HG03571 (cell line): ENCODE measurements at regions not wholly inside any gene's neighbourhood (a gene's known extent, or its start where the extent isn't known, plus 50 kb on each side); places are given as distances from the start of the nearest gene placed in this dataset.
"Not testable (repeated sequence)": the region's sequence is repeated elsewhere in the genome, so short reads cannot be mapped to it uniquely, and the experiment has no call there.

Source experiments
- ATAC-seq: cut with Tn5 transposase; IDR thresholded peaks from one replicate; pipeline ENCODE4 v1.9.1; 2021; ENCODE audit not compliant: unreplicated experiment

DNA sequence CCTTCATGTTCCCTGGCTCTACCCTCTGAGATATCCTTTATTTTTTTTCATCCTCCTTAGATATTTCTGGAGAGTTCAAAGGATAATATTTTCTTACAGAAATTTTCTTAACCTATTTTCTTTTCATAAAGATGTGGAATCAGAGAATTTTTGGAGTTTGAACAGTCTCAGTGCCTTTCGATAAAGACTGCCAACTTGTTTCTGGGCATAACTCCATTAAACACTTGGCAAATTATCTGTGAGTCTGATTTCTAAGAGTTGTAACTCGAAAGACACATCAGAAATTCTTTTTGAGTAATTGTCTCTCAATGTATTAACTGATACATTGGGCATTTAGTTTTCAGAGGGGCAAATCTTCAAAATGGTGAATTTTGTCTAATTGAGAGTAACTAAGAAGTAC, 1255.6 kb downstream of the NCAM2 start:
- no peak for ATAC-seq

DNA sequence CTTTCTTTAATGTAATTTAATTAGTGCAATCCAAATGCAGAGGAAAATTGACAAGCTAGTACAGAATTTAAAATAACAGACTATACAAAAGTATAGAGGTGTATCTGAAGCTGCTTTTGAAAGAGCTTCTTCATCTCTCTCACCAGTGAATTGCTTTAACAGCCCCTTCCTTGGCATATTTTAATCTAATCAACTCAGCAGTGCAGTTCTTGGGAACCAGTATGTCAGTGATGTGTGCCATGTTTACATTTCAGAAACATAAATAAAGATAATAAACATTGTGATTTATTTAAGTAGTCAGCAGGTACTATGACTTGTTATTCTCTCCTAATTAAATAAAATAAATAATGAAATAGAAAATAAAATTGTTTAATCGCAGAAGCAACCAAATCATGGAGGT, 1260.6 kb downstream of the NCAM2 start:
- no peak for ATAC-seq

DNA sequence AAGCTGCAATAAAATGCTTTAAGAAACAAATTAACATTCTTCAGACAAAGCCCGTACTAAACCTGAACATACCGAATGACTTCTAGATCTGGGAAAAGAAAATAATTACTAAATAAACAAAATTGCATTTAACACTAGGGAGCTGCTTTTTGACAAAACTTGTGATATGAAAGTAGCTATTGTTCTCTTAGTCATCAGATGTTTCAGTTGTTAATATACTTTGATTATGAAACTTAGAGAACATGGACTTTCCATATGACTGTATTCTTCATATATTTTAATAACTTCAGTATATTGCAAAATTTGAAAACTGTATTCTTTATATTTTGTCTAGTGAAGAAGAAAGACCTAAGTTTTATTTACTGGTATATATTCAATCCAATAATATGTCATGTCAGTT, 1262.1 kb downstream of the NCAM2 start:
- no peak for ATAC-seq

GRCh38 chr21:22263890-22264289, 1265.7 kb downstream of the NCAM2 start:
- no peak for ATAC-seq

DNA sequence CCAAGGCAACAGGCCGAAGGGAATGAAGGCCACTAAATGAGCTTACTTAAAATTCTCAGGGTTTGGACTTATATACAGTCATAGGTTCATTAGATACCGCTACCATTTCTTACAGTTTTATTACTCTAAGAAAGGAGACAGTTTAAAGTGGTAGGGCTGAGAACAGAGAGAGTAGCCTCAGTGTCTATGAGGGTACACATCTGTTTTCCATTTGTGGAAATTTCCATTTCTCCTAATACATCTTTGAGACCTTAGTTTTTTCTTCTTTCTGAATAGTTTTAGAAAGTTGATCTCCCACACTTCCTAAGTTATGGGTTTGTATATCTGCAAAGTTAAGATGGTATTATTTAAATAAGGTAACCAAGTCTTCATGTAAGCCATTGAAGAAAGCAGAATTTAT, 1279.1 kb downstream of the NCAM2 start:
- ATAC-seq, result no peak

DNA sequence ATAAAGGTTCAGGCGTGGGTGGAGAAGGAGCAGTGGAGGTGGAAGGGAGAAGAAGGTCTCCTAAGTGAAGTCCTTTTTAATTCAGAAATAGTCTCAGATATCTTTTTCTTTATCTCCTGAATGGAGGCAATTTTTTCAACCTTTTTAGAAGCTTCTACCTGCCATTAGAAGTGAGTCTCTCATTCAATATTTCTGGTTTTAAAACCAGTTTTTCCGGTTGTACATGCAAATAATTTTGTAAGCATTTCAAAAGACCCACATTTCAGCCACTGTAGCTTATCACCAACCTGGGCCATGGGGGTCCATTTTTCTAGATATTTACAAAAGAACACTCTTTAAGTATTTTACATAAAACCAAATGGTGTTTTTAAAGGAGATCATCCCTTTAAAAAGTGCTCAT, 1280.2 kb downstream of the NCAM2 start:
- ATAC-seq, result no peak

GRCh38 chr21:22280851-22281250, 1282.6 kb downstream of the NCAM2 start:
- ATAC-seq, result no peak

GRCh38 chr21:22288885-22289499, 1290.8 kb downstream of the NCAM2 start:
- ATAC-seq, result no peak

- ATAC-seq, result no peak
These were observed 1293.9 kb downstream of the NCAM2 start for GRCh38 chr21:22292144-22292543.

DNA sequence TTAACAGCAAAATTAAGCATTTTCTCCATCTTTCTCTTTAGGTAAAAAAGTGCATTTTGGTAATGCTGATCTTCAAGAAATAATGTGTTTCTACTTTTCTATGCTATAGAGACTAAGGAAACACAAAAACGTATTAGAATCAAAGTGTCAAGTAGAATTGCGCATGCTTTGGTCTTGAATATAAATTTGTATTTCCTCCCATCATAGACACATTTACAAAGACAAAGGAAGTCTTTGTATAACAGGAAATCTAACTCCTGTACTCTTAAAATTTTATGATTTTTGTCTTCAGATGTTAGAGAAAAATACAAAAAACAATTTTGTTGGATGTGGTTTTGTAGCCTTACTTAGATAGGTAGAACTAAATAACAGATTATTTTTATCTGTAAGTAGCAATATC, 1299.4 kb downstream of the NCAM2 start:
- no peak for ATAC-seq

DNA sequence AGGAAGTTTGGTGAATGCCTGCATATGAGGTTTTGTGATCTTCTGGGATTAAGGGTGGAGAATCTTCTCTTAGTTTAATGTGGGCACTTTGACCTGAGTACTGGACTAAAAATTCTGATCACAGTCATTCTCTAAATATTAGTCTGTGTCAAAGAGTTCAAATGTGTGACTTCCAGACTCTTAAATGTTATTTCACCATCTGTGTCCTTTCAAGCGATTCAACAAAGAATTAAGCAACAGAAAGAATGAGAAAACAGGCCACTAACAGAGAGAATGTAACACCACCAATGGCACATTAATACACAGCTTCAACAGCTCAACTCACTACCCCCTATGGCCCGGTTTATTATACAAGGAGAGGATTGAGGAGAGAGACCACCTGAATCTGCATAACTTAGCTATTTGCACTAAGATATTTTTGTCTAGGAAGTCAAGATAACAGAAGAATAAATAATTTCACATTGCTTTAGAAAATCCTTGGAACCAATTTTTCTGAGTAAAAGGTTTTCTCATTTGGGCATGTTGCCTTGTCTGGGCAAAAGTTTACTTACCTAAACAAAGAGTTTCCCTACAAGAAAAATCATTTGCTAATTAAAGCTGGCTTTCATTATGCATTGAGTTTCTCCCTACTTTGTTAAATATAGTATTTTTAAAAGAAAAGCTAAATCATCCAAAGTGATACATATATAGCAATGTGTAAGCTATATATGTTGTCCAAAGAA, 1313.7 kb downstream of the NCAM2 start:
- no peak for ATAC-seq

DNA sequence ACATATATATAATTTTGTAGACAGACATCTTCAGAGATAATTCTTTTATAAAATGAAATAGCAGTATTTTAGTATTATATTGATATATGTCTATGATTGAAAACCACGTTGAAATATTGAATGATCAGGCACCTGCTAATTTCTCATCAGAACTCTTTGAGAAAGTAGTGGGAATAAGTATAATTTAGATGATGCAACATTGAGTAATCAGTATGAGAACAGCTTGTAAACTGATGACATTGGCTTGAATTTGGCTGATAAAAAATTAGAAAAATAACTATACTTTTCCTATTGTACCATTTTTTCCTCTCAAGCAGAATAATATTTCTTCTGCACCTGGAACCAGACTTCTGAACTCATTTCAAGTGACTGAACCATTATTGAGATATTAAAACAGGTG, 1316.8 kb downstream of the NCAM2 start:
- ATAC-seq, result no peak

DNA sequence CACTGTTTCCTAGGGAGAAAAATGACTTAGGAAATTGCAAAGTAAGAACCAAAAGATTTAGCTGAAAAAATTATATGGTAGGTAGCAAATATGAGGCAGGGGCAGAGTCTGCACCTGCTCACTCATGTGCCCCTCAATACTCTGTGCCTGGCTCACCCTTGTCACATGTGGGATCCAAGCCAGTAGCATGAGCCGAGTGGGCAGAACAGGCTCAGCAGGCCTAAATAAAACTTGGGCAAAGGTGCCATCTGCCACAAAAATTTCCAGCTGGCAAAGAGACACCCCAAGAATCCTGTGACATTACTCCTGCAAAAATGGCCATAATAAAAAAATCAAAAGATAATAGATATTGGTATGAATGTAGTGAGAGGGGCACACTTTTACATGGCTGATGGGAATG, 1321.2 kb downstream of the NCAM2 start:
- ATAC-seq, result no peak

- ATAC-seq, result no peak
These were observed 1344.7 kb downstream of the NCAM2 start for GRCh38 chr21:22342889-22343288.

- no peak for ATAC-seq
These were observed 1345.1 kb downstream of the NCAM2 start for GRCh38 chr21:22343303-22343702.

DNA sequence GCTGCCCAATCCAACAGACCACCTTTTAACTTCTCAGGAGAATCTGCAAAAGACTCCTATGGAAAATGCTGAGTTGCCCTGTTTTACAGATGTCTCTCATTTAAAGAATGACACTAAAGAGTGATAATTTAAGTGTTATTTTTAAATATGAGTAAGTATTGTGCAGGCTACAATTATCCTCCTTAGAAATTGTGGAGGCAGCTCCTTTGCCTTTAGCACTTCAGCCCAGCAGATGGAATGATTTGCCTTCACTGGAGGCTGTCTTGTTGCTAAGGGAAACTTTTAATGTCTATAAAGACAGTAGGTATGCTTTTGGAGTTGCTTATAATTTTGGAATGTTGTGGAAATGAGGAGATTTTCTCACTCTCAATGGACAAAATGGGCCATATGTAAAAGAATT, 1345.5 kb downstream of the NCAM2 start:
- ATAC-seq, result no peak

GRCh38 chr21:22345624-22346023, 1347.4 kb downstream of the NCAM2 start:
- ATAC-seq, result no peak

GRCh38 chr21:22346576-22346975, 1348.4 kb downstream of the NCAM2 start:
- ATAC-seq, result no peak

DNA sequence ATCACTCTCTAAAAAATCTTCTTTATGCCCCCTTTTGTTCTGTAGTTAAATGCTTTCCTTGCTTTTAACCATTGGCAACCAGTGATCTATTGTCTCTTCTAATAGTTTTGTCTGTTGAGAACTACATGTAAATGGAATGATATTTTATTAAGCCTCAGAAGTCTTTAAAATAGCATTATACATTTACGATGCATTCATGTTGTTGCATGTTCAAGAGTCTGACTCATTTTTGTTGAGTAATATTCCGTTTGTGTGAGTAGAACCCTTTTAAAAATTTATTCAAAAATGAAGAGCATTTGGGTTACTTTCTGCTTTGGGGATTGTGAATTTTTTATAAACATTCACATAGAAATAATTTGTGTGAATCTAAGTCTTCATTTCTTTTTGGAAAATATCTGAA, 1352.9 kb downstream of the NCAM2 start:
- ATAC-seq, result no peak

GRCh38 chr21:22352088-22352487, 1353.9 kb downstream of the NCAM2 start:
- ATAC-seq, result no peak

DNA sequence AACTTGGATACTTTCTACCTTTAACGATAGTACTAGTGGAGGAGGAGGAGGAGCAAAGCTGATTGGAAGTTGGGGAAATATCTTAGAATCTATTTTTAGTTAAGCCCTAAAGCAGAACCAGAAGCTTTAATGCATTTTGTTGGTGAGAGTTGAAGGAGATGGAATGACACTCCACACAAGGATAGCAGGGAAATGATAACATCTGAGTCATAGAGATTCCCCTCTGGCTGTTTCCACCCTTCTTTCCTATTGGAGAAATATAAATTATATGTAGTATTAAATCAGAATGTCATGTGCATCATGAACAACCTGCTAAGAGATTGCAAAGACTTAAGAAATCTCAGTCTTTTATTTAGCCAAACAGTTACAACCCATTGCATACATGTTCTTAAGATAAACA, 1357.7 kb downstream of the NCAM2 start:
- no peak for ATAC-seq

DNA sequence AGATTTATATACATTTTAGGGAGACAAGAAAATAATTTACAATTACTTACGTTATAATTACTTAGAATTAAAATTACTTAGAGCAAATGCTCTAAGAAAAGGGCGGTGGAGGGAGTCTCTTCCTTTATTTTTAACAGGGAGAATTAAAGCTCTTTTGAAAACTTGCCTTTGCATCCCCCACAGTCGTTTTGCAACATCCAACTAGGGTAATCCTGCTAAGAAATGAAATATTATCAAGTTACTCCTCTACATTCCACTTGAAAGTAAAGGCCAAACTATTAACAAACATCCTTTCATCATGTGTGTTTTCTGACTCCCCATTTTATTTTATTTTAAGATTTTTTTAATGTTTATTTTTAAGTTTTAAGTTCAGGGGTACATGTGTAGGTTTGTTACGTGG, 1358.5 kb downstream of the NCAM2 start:
- no peak for ATAC-seq

- not testable (repeated sequence) for ATAC-seq
These were observed 1361.4 kb downstream of the NCAM2 start for GRCh38 chr21:22359599-22359998.
